HG02981 (cell line): ENCODE measurements at regions not wholly inside any gene's neighbourhood (a gene's known extent, or its start where the extent isn't known, plus 50 kb on each side); places are given as distances from the start of the nearest gene placed in this dataset.
"Not testable (repeated sequence)": the region's sequence is repeated elsewhere in the genome, so short reads cannot be mapped to it uniquely, and the experiment has no call there.

Experiments used
- ATAC-seq: cut with Tn5 transposase; IDR thresholded peaks from one replicate; pipeline ENCODE4 v1.9.1; 2021; ENCODE audit warnings: mild to moderate bottlenecking, moderate library complexity; ENCODE audit not compliant: unreplicated experiment

DNA sequence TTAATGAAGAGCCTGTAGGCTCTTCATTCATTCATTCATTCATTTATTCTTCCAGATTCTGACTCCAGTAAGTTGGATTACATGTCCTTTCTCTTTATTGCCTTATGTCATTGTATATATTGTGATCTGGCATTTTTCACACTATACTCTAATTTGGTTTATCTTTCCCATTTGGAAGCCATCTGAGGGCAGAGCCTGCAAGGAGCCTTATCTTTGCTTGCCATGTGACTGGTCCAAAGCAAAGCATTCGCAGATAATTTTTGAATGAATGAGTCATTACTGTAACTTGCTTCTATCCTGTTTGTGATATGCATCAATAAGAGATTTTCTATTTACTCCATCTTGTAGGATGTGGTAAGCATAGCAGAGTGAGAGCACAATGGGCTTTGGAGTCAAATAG is 108.4 kb upstream of the DAB1 start:
- ATAC-seq = no peak

DNA sequence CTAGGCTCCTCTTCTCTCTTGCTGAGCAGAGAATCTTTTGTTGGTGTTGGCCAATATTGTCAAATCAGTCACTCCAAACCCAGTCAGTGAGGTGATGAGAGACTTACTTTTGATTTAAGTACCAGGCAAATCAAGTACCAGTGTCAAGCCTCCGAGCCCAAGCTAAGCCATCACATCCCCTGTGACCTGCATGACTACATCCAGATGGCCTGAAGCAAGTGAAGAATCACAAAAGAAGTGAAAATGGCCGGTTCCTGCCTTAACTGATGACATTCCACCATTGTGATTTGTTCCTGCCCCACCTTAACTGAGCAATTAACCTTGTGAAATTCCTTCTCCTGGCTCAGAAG is 107.0 kb upstream of the DAB1 start:
- ATAC-seq = not testable (repeated sequence)

DNA sequence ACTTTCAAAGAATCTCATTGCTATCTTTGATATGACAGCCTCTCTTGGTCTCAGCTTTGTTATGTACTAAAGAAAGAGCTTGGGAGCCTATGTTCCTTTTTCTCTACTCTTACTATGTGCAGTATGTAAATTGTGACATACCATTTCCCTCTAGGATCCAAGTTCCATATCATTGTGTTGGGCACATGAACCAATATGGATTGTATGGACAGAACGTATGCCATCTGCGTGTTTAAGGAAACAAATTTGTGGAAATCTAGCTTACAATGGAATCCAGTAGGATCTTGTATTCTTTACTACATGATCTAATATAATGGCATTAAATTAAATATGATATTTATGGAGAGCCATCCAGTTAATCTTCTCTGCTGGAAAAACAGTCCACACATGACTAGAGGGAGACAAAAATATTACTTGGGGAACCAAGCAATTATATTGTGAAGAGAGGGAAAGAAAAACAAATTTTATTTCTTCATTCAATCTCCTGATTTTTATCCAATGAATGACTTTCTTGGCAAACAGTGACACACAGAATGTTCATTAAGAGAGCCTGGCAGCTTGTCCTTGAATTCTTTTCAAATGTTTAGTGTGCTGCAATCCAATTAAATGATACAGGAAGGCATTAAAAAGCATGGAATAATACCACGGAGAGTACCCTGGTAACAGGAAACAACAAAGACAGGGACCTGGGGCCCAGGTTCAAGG is 106.5 kb upstream of the DAB1 start:
- ATAC-seq = no peak

DNA sequence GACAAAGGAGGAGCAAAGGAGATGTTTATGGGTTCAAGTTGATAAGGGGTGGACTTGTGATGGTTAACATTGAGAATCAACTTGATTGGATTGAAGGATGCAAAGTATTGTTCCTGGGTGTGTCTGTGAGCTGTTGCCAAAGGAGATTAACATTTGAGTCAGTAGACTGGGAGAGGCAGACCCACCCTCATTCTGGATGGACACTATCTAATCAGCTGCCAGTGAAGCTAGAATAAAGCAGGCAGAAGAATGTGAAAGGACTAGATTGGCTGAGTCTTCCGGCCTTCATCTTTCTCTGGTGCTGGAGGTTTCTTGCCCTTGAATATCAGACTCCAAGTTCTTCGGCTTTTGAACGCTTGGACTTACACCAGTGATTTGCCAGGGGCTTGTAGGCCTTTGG is 98.7 kb upstream of the DAB1 start:
- no peak for ATAC-seq

DNA sequence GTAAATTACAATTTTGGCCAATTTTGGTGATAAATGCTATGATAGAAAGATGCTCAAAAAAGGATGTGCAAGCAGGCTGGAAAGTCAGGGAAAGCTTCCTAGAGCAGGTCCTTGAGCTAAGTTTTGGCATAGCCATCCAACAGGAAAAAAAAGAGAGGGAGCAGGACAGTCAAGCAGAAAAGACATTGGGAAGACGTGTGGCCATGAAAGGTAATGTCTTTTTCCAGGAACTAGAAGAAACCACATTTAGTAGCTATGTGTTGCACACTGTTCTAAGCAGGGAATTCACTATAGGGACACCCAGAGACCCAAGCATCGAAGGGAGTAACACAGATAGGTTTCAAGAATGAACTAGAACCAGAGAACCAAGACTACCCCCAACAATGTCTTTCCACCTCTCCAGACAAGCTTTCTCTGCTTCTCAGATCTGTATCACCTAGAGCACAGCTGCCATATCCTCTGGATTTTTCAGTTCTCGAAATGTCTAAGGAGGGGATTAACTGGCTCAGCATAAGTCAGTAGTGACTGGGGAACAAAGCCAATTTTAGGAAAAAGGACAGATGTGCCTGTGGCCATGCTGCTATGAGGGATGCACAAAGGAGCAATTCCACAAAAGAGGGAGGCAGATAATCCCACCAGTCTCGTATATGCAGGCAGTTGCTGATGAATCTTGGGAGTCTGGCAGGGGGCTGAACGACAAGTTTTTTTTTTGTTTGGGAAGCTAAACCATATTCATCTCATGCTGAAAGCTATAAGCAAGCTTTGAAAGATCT is 97.1 kb upstream of the DAB1 start:
- no peak for ATAC-seq

DNA sequence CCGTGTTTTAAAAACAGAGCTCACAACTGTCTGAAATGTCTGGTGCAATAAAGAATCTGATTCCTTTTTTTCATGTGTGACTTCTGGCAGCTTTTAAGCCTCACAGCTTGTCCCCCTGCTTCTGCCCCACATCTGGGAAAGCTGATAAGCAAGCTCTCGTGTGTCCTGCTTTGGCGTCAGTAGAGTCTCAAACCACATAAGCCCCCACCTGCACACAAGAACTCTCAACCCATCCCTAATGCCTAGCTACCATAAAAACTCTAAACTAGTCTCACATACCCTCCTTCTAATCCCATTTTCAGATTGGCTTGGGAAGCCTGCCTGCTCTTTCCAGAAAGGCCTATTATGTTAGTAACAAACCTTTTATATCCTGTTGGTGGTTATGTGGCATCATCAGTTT is 94.6 kb upstream of the DAB1 start:
- ATAC-seq = no peak

DNA sequence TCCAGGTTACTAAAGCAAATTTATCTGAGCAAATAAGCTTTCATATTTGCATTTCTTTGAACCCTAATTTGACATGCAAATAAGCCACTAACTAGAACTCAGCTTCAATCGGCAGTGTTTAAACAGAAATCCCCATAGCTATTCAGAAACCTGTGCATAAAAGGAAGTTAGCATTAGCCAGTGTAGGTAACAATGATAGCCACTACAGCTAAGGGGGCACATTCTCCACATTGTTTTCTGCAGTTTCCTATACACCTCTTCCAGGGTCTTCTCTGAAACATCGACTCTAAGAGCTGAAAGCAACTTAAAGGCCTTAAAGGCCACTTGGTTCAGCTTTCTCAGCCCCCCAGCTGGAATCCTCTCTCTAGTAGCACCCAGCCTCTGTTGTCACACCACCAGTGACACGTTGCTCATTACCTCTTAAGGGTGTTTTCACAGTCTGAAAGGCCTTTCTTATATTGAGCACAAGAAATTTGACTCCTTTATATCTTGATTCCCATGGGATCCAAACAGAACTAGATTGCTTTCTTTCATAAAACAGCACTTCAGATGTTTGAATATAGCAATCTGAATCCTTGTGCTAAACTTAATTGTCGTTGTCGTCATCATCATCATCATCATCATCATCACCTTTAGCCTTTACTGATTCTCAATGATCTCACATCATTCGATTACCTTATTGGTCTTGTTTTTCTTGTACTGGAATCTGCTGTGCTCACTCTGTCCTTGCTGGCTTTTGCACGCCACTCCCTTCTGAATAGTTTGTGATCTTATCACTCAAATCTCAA is 93.9 kb upstream of the DAB1 start:
- ATAC-seq = no peak

DNA sequence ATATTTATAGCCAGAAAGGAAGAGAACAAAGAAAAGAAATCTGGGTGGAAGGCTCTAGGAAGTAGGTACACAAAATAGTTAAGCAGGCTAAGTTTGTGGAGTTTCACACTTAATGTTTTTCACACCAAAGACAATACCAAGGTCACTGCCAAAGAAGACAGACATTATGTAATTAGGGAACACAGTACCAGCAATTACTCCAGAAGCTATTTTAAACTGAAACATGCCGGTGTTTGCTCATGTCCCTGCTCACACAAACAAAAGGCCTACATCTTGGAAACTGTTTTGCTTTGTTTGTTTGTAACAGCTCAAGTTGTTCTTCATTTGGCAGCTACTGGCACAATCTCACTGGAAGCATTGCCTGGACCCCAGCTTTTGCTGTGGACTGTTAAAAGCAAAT is 88.5 kb upstream of the DAB1 start:
- no peak for ATAC-seq

DNA sequence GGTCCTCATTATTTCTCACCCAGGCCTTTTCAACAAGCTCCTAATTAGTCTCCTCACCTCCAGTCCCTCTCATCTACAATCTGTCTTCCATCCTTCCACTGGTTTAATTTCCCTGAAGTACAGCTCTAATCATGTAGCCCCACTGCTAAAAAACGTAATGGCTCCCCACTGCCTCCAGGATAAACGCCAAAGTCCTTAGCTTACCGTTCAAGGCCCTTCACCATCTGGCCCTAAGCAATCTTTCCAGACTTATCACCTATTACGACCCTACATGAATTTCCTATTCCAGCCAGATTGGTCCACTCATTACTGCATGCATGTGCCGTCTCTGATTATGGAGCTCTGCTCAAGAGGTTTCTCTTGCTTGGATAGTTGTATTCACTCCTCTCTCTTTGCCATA is 83.1 kb upstream of the DAB1 start:
- no peak for ATAC-seq

DNA sequence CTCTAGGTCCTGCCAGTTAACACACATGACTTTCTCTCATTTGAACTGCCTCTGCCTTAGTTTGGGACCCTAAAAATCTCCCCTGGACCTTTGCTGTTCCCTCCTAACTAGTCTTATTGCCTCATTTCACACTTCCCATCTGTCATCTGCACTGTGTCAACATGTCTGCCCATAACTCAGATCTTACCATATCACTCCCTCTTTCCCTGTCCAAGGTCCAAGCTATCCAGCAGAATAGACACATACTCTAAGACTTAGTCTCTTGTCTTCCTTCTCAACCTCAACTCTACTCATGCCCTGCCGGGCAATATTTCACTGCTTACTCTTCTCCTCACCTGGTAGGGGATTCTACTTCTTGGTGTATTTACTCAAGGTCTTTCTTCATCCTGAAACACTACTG is 79.5 kb upstream of the DAB1 start:
- ATAC-seq = no peak

DNA sequence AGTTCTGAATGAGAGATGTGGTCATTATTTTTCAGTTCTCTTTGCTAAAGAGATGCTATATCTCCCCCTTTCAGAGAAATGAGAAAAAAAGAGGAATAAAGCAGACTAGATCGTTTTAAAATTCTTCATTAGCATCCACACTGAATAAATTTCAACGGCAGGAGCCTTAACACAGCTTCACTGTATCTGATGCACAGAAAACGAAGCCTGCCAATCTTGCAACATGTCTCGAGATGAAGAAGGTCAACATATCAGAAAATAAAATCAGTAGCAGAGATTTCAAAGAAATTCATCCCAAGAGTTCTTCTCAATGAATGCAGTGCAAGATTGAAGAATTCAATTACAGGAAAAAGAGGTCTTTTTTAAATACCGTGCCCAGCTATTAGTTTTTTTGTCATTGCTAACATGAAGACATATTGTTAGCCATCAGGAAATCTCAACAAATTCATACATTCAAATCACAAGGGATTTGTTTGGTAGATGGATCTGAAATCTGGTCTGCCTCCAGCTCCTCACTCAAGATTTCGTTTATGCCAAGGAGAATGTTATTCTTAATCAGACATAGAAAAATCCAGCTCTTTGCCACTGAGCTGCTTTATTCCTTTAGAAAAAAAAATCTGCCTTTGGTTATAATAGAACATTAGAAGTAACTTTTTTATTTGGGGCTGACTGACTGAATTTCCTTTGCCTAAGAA is 76.4 kb upstream of the DAB1 start:
- no peak for ATAC-seq

DNA sequence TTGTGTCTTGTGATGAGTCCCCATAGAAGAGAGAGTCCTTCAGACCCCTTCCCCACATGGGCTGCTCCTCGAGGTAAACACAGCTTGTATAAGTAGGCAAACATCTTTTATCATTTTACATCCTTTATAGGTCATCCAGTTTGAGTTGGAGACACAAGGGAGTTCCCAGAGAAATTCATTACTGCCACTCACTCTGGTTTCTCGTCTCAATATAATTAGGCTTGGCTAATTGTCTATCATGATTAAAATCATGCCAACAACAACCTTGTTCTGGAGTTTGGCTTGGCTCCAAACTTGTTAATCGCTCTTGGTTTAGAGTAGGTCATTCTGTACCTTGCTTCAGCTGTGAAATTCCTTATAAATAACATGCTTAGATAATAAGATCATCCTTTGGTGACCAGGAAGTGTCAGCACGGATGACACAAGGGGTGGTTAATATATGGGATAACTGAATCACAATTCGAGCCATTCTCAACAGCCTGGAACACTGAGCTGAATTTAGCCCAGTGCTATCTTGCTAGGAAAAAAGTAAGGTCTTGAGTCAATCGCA is 70.7 kb upstream of the DAB1 start:
- ATAC-seq = no peak

DNA sequence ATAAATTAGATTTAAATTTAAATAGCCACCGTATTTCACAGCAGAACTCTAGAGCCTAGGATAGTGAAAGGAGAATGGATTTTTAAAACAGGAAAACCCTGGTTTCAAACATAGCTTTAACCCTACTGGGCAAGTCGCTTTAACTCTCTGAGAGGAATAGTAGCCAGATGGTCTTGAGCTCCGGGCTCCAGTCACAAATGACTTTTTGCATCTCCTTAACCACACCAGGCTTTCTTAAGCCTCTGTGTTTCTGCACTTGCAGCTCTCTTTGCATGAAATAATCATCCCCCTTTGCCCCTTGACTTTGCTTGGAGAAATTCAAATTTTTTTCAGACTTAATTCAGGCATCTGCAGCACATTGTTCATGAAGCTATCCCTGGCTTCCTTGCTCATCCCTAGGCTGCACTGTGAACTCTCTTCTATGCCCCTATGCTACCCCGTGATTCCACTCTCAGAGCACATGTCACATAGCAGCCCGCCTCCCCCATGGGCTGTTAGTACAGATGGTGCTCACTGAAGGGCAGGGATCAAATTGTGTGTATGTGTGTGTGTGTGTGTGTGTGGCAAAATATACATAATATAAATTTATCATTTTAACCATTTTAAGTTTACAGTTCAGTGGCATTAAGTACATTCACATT is 68.8 kb upstream of the DAB1 start:
- no peak for ATAC-seq

DNA sequence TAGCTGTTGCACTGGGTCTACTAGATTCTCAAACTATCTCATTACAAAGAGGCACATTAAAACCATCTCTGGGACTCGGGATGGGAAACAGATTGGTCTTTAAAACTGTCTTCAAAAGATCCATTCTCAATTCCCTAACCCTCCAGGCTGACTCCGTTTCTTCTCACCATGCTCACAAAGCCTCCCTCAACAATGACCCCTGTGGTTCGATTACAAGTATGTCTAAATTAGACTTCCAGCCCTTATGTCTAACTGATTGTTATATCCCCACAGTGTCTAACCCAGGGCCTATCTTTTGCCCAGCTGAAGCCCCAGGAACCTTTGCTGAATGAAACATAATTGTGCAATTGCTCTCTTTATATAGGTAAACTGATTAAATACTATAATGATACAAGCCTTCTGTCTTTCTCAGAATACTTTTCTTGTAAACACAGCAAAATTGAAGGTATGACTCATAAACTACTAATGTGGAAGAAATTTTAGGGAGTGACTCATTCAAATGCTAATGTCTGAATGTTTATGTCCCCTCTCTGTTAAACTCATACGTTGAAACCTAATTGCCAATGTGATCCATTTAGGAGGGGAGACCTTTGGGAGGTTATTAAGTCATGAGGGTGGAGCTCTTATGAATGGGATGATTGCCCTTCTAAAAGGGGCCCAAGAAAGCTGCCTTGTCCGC is 65.6 kb upstream of the DAB1 start:
- ATAC-seq = no peak

DNA sequence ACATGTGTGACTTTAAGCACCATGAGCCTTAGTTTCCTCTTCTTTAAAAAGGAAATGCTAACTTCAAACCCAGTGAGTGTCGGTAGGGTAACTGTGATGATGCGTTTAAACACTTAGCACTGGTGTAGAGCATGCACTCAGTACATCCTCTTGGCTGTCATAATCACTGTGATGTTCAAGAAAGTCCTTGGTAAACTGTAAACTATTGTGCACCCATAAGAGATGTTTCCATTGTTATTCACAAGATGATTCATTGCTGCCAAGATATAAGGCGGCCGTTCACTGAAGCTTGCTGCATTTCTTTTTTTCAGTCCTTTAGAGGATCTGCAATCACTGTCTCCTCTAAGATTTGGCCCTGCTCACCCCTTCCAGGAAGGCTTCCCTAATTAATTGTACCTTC is 61.8 kb upstream of the DAB1 start:
- no peak for ATAC-seq

DNA sequence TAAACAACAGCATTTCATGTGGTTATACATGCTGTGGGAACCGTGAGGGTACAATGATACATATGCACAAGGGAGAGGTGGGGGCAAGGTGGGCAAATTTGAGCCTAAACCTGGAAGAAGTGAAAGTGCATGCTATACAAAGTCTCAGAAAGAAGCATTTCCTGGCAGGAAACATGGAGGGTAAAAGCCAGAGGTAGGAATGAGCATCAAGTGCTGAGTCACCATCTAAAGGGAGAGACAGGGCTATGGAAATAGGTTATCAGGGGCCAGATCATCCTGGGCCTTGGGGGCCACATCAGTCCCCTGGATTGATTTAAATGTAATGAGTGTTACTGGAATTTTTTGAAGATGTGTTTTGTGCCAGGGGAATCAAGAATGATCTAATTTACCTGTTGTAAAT is 60.1 kb upstream of the DAB1 start:
- ATAC-seq = no peak

DNA sequence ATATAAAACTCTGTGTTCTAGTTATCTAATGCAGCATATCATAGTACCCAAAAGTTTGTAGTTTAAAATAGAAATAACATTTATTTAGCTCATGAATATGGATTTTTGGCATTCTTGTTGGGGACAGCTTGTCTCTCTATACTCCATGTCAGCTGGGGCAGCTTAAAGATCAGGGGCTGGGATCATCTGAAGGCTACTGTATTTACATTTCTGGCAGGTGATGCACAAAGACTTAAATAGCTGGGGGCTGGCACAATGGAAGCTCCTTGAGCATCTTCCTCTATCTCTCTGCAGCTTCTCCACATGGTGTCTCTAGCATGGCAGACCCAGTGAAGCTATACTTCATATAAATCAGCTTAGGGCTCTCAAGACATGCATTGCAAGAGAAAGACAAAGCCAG is 55.6 kb upstream of the DAB1 start:
- ATAC-seq = no peak

DNA sequence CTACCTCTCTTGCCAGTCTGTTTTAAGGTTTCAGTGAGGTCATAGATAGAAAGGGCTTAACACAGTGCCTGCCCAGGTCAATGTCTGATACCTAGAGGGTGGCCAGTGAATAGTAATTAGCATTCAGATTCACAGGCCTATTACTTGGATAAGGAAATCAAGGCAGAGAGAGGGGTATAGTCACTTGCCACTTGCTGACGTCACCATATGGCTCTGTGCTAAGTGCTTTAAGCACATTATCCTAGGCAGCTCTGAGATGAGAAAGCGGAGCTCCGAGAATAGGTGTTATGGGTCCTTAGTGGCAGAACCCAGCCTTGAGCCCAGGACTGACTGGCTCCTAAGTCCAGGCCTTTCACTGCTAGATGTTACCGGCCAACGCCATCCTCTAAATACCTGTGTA is 51.5 kb upstream of the DAB1 start:
- no peak for ATAC-seq

DNA sequence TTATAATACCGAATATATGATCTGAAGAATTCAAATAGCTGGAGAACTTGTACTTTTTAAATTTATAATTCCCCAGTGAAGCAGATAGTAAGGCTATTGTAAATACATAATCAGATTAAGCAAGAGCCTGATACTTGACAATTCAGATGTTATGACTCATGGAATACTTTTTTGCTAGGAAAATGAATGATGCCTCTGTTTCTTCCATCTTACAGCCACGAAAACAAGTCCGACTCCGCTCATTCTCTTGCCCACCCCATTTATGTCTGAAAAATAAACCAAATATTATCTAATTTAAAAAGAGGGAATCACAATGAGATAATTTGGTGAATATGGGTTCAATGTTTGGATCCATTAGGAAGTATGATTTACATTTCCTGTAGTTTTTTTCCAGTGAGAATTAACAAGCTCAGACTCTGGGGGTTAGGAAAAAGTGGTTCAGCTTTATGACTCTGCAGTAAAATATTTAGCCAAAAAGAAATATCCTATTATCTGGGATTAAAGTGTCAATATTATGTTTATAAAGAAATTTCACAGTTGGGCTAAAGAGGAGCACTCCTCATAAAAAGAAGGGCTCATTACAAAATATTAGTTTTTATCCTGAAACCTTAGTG is 50.4 kb upstream of the DAB1 start:
- no peak for ATAC-seq
